ENCODE measurements at regions not wholly inside any gene's neighbourhood (a gene's known extent, or its start where the extent isn't known, plus 50 kb on each side); places are given as distances from the start of the nearest gene placed in this dataset.

DNA sequence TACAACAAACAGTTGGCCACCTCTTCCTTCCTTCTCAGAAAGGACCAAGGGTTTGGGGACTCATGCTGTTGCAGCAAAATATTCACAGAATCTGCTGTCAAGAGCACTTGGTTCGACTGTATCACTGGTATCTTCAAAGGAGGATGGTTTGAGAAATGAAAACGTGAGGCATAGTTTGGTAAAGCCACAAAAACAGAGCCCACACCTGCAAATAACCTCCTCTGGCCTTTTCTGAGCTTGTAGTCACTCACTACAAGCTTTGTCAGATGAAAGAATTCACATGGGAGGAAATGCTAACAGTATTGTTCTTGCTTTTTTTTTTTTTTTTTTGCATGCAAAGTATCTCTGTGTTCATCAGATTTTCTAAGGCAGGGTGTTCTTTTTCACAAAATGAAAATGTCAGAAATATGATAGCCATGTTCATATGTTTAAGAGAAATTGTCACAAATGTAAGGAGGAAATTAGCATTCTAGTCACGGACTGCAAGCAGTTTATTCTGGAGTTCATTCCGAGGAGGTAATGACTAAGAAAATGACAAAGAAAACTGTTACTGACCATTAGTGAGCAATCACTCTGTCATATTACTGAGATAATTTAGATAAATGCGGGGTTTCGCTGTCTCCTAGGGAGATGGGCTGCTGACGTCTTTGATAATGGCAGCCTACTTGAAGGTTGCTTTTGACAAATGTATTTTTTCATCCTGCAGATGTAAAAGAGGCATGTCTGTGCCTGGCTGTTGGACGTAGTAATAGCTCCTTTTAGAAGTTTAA lies 117.8 kb upstream of the MYO3A start:
- TF ChIP-seq POLR2A (IDR thresholded peaks at IDR 0.05): no peak
- TF ChIP-seq, protein P1, sequence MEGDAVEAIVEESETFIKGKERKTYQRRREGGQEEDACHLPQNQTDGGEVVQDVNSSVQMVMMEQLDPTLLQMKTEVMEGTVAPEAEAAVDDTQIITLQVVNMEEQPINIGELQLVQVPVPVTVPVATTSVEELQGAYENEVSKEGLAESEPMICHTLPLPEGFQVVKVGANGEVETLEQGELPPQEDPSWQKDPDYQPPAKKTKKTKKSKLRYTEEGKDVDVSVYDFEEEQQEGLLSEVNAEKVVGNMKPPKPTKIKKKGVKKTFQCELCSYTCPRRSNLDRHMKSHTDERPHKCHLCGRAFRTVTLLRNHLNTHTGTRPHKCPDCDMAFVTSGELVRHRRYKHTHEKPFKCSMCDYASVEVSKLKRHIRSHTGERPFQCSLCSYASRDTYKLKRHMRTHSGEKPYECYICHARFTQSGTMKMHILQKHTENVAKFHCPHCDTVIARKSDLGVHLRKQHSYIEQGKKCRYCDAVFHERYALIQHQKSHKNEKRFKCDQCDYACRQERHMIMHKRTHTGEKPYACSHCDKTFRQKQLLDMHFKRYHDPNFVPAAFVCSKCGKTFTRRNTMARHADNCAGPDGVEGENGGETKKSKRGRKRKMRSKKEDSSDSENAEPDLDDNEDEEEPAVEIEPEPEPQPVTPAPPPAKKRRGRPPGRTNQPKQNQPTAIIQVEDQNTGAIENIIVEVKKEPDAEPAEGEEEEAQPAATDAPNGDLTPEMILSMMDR (IDR thresholded peaks at IDR 0.05): no peak
- no peak for DNase-seq
- intact Hi-C loops (cut with DNase I; ENCODE audit: low total_unique reads): no loop called here

DNA sequence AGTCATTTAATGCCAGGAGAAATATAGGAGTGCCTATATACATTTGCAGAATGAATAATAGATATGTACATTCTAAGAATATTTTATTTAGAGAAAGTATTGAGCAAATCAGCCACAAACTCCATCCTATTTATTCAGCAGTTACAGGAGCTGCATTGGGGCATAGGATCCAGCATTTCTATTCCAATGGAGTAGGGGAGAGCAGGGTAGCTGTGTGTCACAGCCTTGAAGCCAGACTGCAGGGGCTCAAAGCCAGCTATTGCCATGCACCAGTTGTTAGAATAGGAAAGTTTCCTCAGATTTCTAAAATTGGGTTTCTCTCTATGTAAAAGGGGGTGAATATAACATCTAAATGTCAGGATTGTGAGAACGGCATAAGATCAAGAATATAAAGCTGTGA lies 116.8 kb upstream of the MYO3A start:
- H3K4me1 ChIP-seq: no peaks in the 10 kb centered on the region
- H3K27me3 ChIP-seq: no peaks in the 10 kb centered on the region
- no peak overlapping the region for H3K27ac ChIP-seq
- H3K36me3 ChIP-seq: no peaks in the 10 kb centered on the region
- no peak overlapping the region for H3K4me3 ChIP-seq
- H3K9me3 ChIP-seq: no peaks in the 10 kb centered on the region
- intact Hi-C loops (cut with DNase I; ENCODE audit: low total_unique reads): no loop called here
- DNase-seq: no peak
- TF ChIP-seq, protein P1 (IDR thresholded peaks at IDR 0.05): no peak
- TF ChIP-seq POLR2A (IDR thresholded peaks at IDR 0.05): no peak

More for the DNA sequence above, 117.8 kb upstream of the MYO3A start:
- Histone ChIP-seq H3K27ac (no peak overlapping the region), H3K9me3 (no peaks in the 10 kb centered on the region), H3K27me3 (no peaks in the 10 kb centered on the region), H3K36me3 (no peaks in the 10 kb centered on the region), H3K4me3 (no peak overlapping the region), H3K4me1 (no peaks in the 10 kb centered on the region)

GRCh38 chr10:25818751-25819150 lies 115.3 kb upstream of the MYO3A start:
- TF ChIP-seq POLR2A (IDR thresholded peaks at IDR 0.05): no peak
- TF ChIP-seq, protein P1 (IDR thresholded peaks at IDR 0.05): no peak
- intact Hi-C loops (cut with DNase I; ENCODE audit: low total_unique reads): no loop called here
- no peak for DNase-seq
- Histone ChIP-seq H3K36me3 (no peaks in the 10 kb centered on the region), H3K9me3 (no peaks in the 10 kb centered on the region), H3K4me3 (no peak overlapping the region), H3K27ac (no peak overlapping the region), H3K4me1 (no peaks in the 10 kb centered on the region), H3K27me3 (no peaks in the 10 kb centered on the region)

GRCh38 chr10:25820472-25820871 lies 113.6 kb upstream of the MYO3A start:
- H3K27me3 ChIP-seq: no peaks in the 10 kb centered on the region
- intact Hi-C loops (cut with DNase I; ENCODE audit: low total_unique reads): no loop called here

GRCh38 chr10:25820874-25821273 lies 113.2 kb upstream of the MYO3A start:
- Histone ChIP-seq H3K4me1 (no peaks in the 10 kb centered on the region), H3K36me3 (no peaks in the 10 kb centered on the region), H3K9me3 (no peaks in the 10 kb centered on the region), H3K27ac (no peak overlapping the region), H3K27me3 (no peaks in the 10 kb centered on the region), H3K4me3 (no peak overlapping the region)
- DNase-seq: no peak
- intact Hi-C loops (cut with DNase I; ENCODE audit: low total_unique reads): no loop called here
- no peak for TF ChIP-seq POLR2A (IDR thresholded peaks at IDR 0.05)
- TF ChIP-seq, protein P1 (IDR thresholded peaks at IDR 0.05): no peak

More at GRCh38 chr10:25820472-25820871, 113.6 kb upstream of the MYO3A start:
- Histone ChIP-seq H3K27ac (no peak overlapping the region), H3K4me1 (no peaks in the 10 kb centered on the region), H3K36me3 (no peaks in the 10 kb centered on the region), H3K4me3 (no peak overlapping the region), H3K9me3 (no peaks in the 10 kb centered on the region)
- TF ChIP-seq, protein P1 (IDR thresholded peaks at IDR 0.05): no peak
- TF ChIP-seq POLR2A (IDR thresholded peaks at IDR 0.05): no peak
- DNase-seq: no peak
